CD4-positive, alpha-beta T cell treated with Interleukin-21 for 1 hour (primary cell): ENCODE measurements at regions not wholly inside any gene's neighbourhood (a gene's known extent, or its start where the extent isn't known, plus 50 kb on each side); places are given as distances from the start of the nearest gene placed in this dataset.
"Not testable (repeated sequence)": the region's sequence is repeated elsewhere in the genome, so short reads cannot be mapped to it uniquely, and the experiment has no call there.

Experiments
- DNase-seq: peaks from one replicate; pipeline ENCODE4 v3.0.0-alpha.2; 2020

- no peak for DNase-seq
Observed at GRCh38 chr10:124175701-124176348, 82.4 kb upstream of the CHST15 start.

DNA sequence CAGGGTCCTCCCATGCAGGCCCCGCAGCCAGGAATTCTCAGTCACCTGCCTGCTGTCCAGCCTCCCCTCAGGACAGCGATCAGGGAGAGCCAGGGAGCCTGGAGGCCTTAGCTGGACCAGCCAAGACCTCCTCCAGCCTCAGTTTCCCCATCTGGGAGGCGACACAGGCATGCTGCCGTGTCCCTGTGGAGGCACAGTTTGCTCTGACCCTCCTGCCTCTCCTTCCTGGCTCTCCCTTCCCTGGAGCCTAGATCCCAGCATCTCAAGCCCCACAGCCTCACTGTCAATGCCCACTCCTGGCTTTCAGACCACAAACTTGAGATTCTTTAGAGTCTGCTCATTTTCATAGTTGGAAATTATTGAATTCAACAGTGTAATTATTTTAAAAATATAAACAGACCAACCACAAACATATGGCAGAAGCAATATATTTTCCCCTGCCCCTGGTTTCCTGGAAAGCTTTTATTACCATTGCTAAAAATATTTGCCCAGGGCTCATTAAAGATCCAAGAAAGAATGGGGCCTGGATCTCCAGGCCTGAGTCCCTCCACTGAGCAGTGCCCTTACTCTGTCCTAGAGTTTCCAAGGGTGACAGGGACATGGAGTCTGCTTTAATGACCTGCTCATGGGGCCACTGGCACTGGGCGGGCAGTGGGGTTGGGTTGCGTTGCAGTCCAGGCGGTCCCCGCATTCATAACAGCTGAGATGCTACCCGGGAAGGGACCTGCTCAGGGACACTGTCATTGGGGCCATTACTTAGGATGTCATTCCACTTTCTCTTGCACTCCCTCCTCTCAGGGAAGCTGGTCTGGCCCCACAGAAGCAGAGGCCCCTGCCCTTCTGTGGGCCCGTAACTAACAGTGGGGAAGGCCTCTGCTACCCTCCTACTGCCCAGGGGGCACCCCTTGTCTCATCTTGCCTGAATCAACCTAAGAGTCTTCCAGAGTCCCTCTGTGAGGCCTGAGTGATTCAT lies 81.6 kb upstream of the CHST15 start:
- DNase-seq, result no peak

- no peak for DNase-seq
Observed at GRCh38 chr10:124174071-124174566, 80.7 kb upstream of the CHST15 start.

GRCh38 chr10:124173298-124173900 lies 80.0 kb upstream of the CHST15 start:
- no peak for DNase-seq

DNA sequence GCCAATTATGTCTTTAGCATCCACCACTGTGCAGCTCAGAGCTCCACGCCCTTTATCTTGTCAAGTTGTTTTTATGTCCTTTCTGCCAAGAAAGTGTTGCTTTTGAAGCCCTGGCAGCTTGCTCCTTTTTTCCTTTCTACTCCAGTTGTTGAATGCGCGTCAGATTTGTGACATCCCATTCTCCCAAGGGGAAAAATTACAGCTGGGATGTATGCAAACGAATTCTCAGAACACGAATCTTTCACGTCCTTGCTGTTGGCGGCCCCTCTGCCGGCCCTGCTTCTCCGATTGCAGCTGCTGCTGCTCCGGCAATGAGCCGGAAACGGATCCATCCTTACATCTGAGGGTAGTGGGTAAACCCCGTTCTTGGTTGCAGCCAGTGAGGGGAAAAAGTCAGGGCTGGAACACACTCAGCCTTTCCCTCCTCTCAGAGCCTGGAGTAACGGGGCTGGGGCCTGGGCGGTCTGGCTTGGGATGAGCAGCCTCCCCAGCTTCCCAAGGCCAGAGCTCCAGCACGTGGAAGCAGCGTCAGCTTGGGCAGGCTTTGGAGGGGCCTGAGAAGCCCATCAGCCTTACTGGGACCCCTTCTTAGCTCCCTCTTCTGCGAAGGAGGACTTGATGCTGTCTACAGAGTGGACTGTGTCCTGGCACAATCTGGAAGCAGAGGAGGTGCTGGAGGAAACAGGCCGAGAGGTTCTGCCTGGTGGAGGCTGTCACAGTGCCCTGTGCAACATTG lies 79.0 kb upstream of the CHST15 start:
- DNase-seq, result no peak

- no peak for DNase-seq
Observed at GRCh38 chr10:124171561-124171960, 78.2 kb upstream of the CHST15 start.

DNA sequence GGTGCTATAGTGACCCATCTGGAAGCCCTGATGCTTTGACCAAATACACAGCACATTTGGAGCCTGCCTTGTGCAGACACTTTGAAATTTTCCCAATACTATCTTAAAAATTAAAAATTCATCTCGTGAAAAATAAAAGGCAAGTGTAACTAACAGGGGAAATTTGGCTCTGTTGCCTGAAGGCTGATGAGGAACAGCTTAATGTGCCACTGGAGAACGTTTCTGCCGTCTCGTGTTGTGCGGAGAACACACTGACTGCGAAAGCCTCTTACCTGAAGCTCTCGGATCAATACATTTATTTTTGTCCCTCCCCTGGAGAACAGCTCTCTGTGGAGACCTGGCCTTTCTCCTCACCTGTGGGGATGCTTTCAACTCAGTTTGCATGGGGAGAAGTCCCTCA lies 77.2 kb upstream of the CHST15 start:
- no peak for DNase-seq

GRCh38 chr10:124168991-124169802 lies 75.8 kb upstream of the CHST15 start:
- DNase-seq, result no peak

GRCh38 chr10:124168581-124168980 lies 75.2 kb upstream of the CHST15 start:
- DNase-seq, result no peak

DNA sequence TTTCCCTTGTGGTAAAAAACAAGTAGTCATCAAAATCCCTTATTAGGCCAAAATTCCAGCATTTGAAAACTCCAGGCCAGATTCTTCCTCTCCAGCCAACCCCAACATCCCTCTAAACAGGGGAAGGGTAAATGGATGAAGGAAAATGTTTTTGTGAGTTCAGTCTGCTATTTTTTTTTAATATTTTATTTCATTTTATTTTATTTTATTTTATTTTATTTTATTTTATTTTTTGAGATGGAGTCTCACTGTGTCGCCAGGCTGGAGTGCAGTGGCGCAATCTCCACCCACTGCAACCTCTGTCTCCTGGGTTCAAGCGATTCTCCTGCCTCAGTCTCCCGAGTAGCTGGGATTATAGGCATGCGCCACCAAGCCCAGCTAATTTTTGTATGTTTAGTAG lies 74.5 kb upstream of the CHST15 start:
- DNase-seq, result not testable (repeated sequence)

GRCh38 chr10:124166431-124167125 lies 73.2 kb upstream of the CHST15 start:
- no peak for DNase-seq

DNA sequence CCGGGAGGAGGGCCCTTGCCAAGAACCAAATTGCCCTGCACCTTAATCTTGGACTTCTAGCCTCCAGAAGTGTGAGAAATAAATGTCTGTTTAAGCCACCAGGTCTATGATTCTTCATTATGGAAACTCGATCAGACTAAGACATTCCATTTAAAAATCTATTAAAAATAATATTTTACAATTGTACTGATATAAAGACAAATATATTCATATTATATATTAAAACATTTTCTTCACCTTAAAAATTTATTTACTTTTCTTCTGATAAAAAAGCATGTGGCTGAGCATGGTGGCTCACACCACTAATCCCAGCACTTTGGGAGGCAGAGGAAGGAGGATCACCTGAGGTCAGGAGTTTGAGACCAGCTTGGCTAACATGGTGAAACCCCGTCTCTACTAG lies 72.4 kb upstream of the CHST15 start:
- no peak for DNase-seq

- no peak for DNase-seq
Observed at GRCh38 chr10:124165311-124165710, 71.9 kb upstream of the CHST15 start.

- no peak for DNase-seq
Observed at GRCh38 chr10:124164264-124164663, 70.9 kb upstream of the CHST15 start.

DNA sequence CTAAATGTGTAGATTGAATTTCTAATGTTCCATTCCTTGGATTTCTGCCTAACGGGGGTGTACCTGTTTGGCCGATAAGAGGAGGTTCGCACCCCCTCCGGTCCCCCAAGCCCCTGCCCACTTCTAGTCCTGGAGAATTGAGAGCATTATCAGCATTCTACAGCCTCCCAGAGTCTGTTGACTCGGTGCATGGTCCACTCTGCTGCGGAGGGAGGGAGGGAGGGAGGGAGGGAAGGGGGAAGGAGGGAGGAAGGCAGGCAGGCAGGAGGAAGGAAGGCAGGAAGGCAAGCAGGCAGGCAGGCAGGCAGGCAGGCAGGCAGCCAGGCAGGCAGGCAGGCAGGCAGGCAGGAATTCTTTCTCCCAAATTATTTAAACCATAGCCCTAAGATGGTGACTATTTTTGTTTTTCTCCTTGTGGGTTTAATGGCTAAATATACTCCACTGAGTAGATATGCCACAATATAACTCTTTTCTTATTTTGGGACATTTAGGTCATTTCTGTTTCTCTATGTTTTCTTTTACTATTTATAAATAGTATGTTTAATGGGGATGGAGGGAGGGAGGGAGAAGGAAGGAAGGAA lies 69.5 kb upstream of the CHST15 start:
- DNase-seq, result no peak

- no peak for DNase-seq
Observed at GRCh38 chr10:124162136-124162535, 68.7 kb upstream of the CHST15 start.

GRCh38 chr10:124161601-124162000 lies 68.2 kb upstream of the CHST15 start:
- DNase-seq, result no peak

GRCh38 chr10:124160943-124161582 lies 67.7 kb upstream of the CHST15 start:
- no peak for DNase-seq

DNA sequence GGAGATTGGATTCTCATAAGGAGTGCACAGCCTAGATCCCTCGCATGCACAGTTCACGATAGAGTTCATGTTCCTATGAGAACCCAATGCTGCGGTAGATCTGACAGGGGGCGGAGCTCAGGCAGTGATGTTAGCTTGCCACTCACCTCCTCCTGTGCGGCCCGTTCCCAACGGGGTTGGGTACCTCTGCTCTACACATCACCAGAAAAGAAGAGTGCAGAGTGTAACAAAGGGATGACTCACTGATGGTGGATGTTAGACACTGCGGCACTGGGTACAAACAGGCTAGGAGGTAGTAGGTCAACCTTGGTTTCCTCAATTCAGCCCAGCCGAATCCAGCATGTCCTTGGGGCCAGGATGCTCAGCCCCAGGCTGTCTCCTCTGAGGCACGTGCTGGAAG lies 66.8 kb upstream of the CHST15 start:
- DNase-seq, result no peak

DNA sequence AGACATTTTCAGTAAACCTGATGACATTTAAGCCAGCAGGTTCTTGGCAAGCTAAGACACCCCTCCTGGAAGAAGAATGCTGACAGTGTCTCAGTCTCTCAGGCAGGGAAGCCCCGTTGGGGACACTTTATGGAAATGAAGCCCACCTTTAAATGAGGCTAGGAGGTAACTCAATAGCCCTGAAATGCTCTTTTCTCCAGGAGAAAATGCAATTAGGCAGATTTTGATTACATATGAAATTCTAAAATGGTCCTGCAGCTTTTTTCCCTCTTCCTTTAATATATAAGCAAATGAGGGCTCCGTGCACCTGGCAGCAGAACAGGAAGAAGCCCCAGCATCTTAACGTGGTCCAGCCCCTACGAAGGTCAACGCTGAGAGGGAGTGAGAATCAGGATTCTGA lies 65.8 kb upstream of the CHST15 start:
- DNase-seq, result no peak
